Ascending aorta (tissue), 2 donors: ENCODE measurements at regions not wholly inside any gene's neighbourhood (a gene's known extent, or its start where the extent isn't known, plus 50 kb on each side); places are given as distances from the start of the nearest gene placed in this dataset.

Experiments used
- DNase-seq, 2 donors: peaks; one replicate each; pipeline ENCODE4 v3.0.0-alpha.2; 2019; ENCODE audit warnings: low spot score in 2 of 2
- H3K27ac ChIP-seq, 2 donors: fragments of 200-600 bp; sonication (generic); one replicate each; pipeline ENCODE4 v1.5.1; 2016 to 2017; ENCODE audit warnings: mild to moderate bottlenecking in 1 of 2
- H3K27me3 ChIP-seq: fragments of 200-600 bp; sonication (generic); one replicate; pipeline ENCODE4 v1.5.1; 2017
- H3K36me3 ChIP-seq, 2 donors: fragments of 200-600 bp; sonication (generic); one replicate each; pipeline ENCODE4 v1.5.1; 2016
- H3K4me1 ChIP-seq, 2 donors: fragments of 200-600 bp; sonication (generic); one replicate each; pipeline ENCODE4 v1.5.1; 2016 to 2017; ENCODE audit warnings: mild to moderate bottlenecking in 1 of 2
- H3K4me3 ChIP-seq, 2 donors: fragments of 200-600 bp; sonication (generic); one replicate each; pipeline ENCODE4 v1.5.1; 2016 to 2017; ENCODE audit warnings: mild to moderate bottlenecking in 1 of 2
- H3K9me3 ChIP-seq, 2 donors: fragments of 200-600 bp; sonication (generic); one replicate each; pipeline ENCODE4 v1.5.1; 2016
- CTCF ChIP-seq, 3 experiments: fragments of 200-600 bp in 2 of 3; fragments of 450-650 bp in 1 of 3; sonication (generic) in 2 of 3; IDR thresholded peaks; one replicate each; pipeline ENCODE4 v1.5.1; 2016 to 2019; ENCODE audit warnings: antibody characterized with exemption in 3 of 3, mild to moderate bottlenecking in 1 of 3, moderate library complexity in 1 of 3
- intact Hi-C: fragments of 100-400 bp; cut with DNase I; formaldehyde crosslinking; loops from one replicate; pipeline ENCODE4 v1.15.1; 2023

GRCh38 chr18:5058768-5059695, 138.0 kb downstream of the AKAIN1 start:
- H3K27me3 ChIP-seq: no peaks in the 10 kb centered on the region
- H3K9me3 ChIP-seq: no peaks in the 10 kb centered on the region
- no peak overlapping the region for H3K4me3 ChIP-seq
- intact Hi-C loops: no loop called here
- H3K27ac ChIP-seq: no peak overlapping the region
- no peak for TF ChIP-seq CTCF (IDR thresholded peaks at IDR 0.05)
- DNase-seq: no peak
- H3K36me3 ChIP-seq: no peaks in the 10 kb centered on the region
- no peaks in the 10 kb centered on the region for H3K4me1 ChIP-seq

GRCh38 chr18:5057386-5058348, 139.4 kb downstream of the AKAIN1 start:
- no peak overlapping the region for H3K4me3 ChIP-seq
- no peaks in the 10 kb centered on the region for H3K27me3 ChIP-seq
- intact Hi-C loops: loop anchor here (1.0 kb wide), 1 partner anchor 951 kb away; no protein-coding TSS in a partner anchor
- no peaks in the 10 kb centered on the region for H3K9me3 ChIP-seq
- H3K4me1 ChIP-seq: no peaks in the 10 kb centered on the region
- TF ChIP-seq CTCF (IDR thresholded peaks at IDR 0.05): peak; percentile 54 to 85 (median 81)
- H3K36me3 ChIP-seq: no peaks in the 10 kb centered on the region
- DNase-seq: peak in 1 of 2 donors; percentile 71
- H3K27ac ChIP-seq: no peak overlapping the region

- intact Hi-C loops: no loop called here
- no peak for DNase-seq
- no peaks in the 10 kb centered on the region for H3K27me3 ChIP-seq
Measured at GRCh38 chr18:5052491-5052890, 144.6 kb downstream of the AKAIN1 start.

GRCh38 chr18:5051207-5051606, 145.8 kb downstream of the AKAIN1 start:
- no peak for TF ChIP-seq CTCF (IDR thresholded peaks at IDR 0.05)
- Histone ChIP-seq H3K4me3 (no peak overlapping the region), H3K36me3 (no peaks in the 10 kb centered on the region), H3K4me1 (no peaks in the 10 kb centered on the region), H3K9me3 (no peaks in the 10 kb centered on the region), H3K27ac (no peak overlapping the region), H3K27me3 (no peaks in the 10 kb centered on the region)
- intact Hi-C loops: no loop called here
- no peak for DNase-seq

More at GRCh38 chr18:5052491-5052890, 144.6 kb downstream of the AKAIN1 start:
- no peak overlapping the region for H3K4me3 ChIP-seq
- H3K4me1 ChIP-seq: no peaks in the 10 kb centered on the region
- no peaks in the 10 kb centered on the region for H3K9me3 ChIP-seq
- no peak for TF ChIP-seq CTCF (IDR thresholded peaks at IDR 0.05)
- H3K27ac ChIP-seq: no peak overlapping the region
- H3K36me3 ChIP-seq: no peaks in the 10 kb centered on the region

- intact Hi-C loops: no loop called here
- Histone ChIP-seq H3K9me3 (no peaks in the 10 kb centered on the region), H3K4me3 (no peak overlapping the region), H3K36me3 (no peaks in the 10 kb centered on the region), H3K27me3 (no peaks in the 10 kb centered on the region), H3K4me1 (no peaks in the 10 kb centered on the region), H3K27ac (no peak overlapping the region)
- TF ChIP-seq CTCF (IDR thresholded peaks at IDR 0.05): no peak
- DNase-seq: no peak
Measured at GRCh38 chr18:5049124-5049523, 147.9 kb downstream of the AKAIN1 start.
